B cell (primary cell): ENCODE measurements at regions not wholly inside any gene's neighbourhood (a gene's known extent, or its start where the extent isn't known, plus 50 kb on each side); places are given as distances from the start of the nearest gene placed in this dataset.

ENCODE experiments used
- EZH2 ChIP-seq: IDR thresholded peaks from 2 replicates; pipeline ENCODE4 v1.6.1; 2012; ENCODE audit warnings: borderline replicate concordance, low read depth, mild to moderate bottlenecking, moderate library complexity, low read length; ENCODE audit not compliant: insufficient read depth, poor library complexity, severe bottlenecking
- TF ChIP-seq, protein P1 (sequence below): fragments of 200-600 bp; IDR thresholded peaks from one replicate; pipeline ENCODE4 v1.8.0; 2022; ENCODE audit warnings: antibody characterized with exemption, mild to moderate bottlenecking

- TF ChIP-seq, protein P1, sequence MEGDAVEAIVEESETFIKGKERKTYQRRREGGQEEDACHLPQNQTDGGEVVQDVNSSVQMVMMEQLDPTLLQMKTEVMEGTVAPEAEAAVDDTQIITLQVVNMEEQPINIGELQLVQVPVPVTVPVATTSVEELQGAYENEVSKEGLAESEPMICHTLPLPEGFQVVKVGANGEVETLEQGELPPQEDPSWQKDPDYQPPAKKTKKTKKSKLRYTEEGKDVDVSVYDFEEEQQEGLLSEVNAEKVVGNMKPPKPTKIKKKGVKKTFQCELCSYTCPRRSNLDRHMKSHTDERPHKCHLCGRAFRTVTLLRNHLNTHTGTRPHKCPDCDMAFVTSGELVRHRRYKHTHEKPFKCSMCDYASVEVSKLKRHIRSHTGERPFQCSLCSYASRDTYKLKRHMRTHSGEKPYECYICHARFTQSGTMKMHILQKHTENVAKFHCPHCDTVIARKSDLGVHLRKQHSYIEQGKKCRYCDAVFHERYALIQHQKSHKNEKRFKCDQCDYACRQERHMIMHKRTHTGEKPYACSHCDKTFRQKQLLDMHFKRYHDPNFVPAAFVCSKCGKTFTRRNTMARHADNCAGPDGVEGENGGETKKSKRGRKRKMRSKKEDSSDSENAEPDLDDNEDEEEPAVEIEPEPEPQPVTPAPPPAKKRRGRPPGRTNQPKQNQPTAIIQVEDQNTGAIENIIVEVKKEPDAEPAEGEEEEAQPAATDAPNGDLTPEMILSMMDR = no peak
- TF ChIP-seq EZH2 = no peak
Measured at GRCh38 chr16:62545039-62545438, 508.8 kb upstream of the CDH8 start.
